ENCODE measurements at regions not wholly inside any gene's neighbourhood (a gene's known extent, or its start where the extent isn't known, plus 50 kb on each side); places are given as distances from the start of the nearest gene placed in this dataset.
"Not testable (repeated sequence)": the region's sequence is repeated elsewhere in the genome, so short reads cannot be mapped to it uniquely, and the experiment has no call there.

GRCh38 chr12:66733321-66733720, 54.4 kb upstream of the GRIP1 start:
- DNase-seq (ENCODE audit: low read depth): no peak

GRCh38 chr12:66733839-66734238, 55.0 kb upstream of the GRIP1 start:
- no peak for DNase-seq (ENCODE audit: low read depth)

GRCh38 chr12:66735275-66735674, 56.4 kb upstream of the GRIP1 start:
- DNase-seq (ENCODE audit: low read depth): no peak

- DNase-seq (ENCODE audit: low read depth): no peak
These were observed 58.1 kb upstream of the GRIP1 start for GRCh38 chr12:66736931-66737330.

- DNase-seq (ENCODE audit: low read depth): no peak
These were observed 60.4 kb upstream of the GRIP1 start for GRCh38 chr12:66739266-66739665.

GRCh38 chr12:66739940-66740651, 61.2 kb upstream of the GRIP1 start:
- DNase-seq (ENCODE audit: low read depth): no peak

- no peak for DNase-seq (ENCODE audit: low read depth)
These were observed 61.9 kb upstream of the GRIP1 start for GRCh38 chr12:66740732-66741131.

GRCh38 chr12:66741919-66742318, 63.0 kb upstream of the GRIP1 start:
- no peak for DNase-seq (ENCODE audit: low read depth)

- no peak for DNase-seq (ENCODE audit: low read depth)
These were observed 63.9 kb upstream of the GRIP1 start for GRCh38 chr12:66742508-66743367.

GRCh38 chr12:66744461-66744860, 65.6 kb upstream of the GRIP1 start:
- no peak for DNase-seq (ENCODE audit: low read depth)

GRCh38 chr12:66744956-66745383, 66.1 kb upstream of the GRIP1 start:
- DNase-seq (ENCODE audit: low read depth): no peak

GRCh38 chr12:66746489-66747201, 67.8 kb upstream of the GRIP1 start:
- DNase-seq (ENCODE audit: low read depth): no peak

GRCh38 chr12:66751432-66752113, 72.7 kb upstream of the GRIP1 start:
- DNase-seq (ENCODE audit: low read depth): no peak

- no peak for DNase-seq (ENCODE audit: low read depth)
These were observed 74.9 kb upstream of the GRIP1 start for GRCh38 chr12:66753810-66754209.

GRCh38 chr12:66755727-66756395, 77.0 kb upstream of the GRIP1 start:
- DNase-seq (ENCODE audit: low read depth): no peak

- DNase-seq (ENCODE audit: low read depth): no peak
These were observed 77.8 kb upstream of the GRIP1 start for GRCh38 chr12:66756631-66757030.

- not testable (repeated sequence) for DNase-seq (ENCODE audit: low read depth)
These were observed 81.2 kb upstream of the GRIP1 start for GRCh38 chr12:66760122-66760521.

GRCh38 chr12:66763467-66763866, 84.6 kb upstream of the GRIP1 start:
- no peak for DNase-seq (ENCODE audit: low read depth)

GRCh38 chr12:66765204-66765603, 86.3 kb upstream of the GRIP1 start:
- DNase-seq (ENCODE audit: low read depth): no peak

- DNase-seq (ENCODE audit: low read depth): no peak
These were observed 88.7 kb upstream of the GRIP1 start for GRCh38 chr12:66767536-66767935.

GRCh38 chr12:66768293-66768692, 89.4 kb upstream of the GRIP1 start:
- DNase-seq (ENCODE audit: low read depth): no peak

Measured in T follicular helper cell (primary cell).